Progenitor cell of endocrine pancreas (in vitro differentiated cells): ENCODE measurements at regions not wholly inside any gene's neighbourhood (a gene's known extent, or its start where the extent isn't known, plus 50 kb on each side); places are given as distances from the start of the nearest gene placed in this dataset.

ENCODE experiments used
- DNase-seq: peaks from one replicate; pipeline ENCODE4 v3.0.0; 2021; ENCODE audit warnings: low spot score; ENCODE audit not compliant: unreplicated experiment
- H3K27ac Mint-ChIP-seq: 2 replicates; pipeline ENCODE4 v1.8.0; 2021; ENCODE audit warnings: mild to moderate bottlenecking, moderate library complexity, mixed read lengths
- H3K27me3 Mint-ChIP-seq: 2 replicates; pipeline ENCODE4 v1.8.0; 2021; ENCODE audit warnings: mixed read lengths
- H3K36me3 Mint-ChIP-seq: 2 replicates; pipeline ENCODE4 v1.8.0; 2022; ENCODE audit warnings: mixed read lengths; ENCODE audit not compliant: insufficient read depth
- H3K4me1 Mint-ChIP-seq: 2 replicates; pipeline ENCODE4 v1.8.0; 2021; ENCODE audit warnings: low read depth, mixed read lengths
- H3K4me3 Mint-ChIP-seq: 2 replicates; pipeline ENCODE4 v1.8.0; 2021; ENCODE audit warnings: low read depth, mild to moderate bottlenecking, moderate library complexity, mixed read lengths
- H3K9me3 Mint-ChIP-seq: 2 replicates; pipeline ENCODE4 v1.8.0; 2021; ENCODE audit warnings: low read depth, mixed read lengths
- CTCF ChIP-seq: fragments of 200-600 bp; sonication (generic); IDR thresholded peaks from one replicate; pipeline ENCODE4 v1.5.0; 2021; ENCODE audit warnings: antibody characterized with exemption, mild to moderate bottlenecking; ENCODE audit not compliant: unreplicated experiment

DNA sequence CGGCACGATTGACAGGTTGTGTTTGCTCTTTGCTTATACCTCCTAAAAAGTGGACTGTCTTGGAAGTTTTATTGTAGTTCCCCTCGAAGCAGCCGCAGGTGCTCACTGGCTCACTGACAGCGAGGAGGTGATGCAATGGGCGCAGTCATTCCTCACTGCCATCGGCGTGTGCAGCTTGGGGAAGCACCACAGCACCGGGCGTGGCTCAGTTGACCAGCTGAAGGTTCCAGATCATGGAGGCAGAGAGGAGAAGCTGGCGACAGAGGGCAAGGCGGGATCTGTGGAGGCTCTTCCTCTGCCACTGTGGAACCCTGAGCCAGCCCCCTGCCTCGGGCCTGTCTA is 72.1 kb upstream of the TNRC6C start:
- H3K27ac Mint-ChIP-seq: no peak overlapping the region
- no peak for DNase-seq
- peaks cover 5% of the 10 kb centered on the region for H3K4me1 Mint-ChIP-seq
- no peak overlapping the region for H3K4me3 Mint-ChIP-seq
- no peaks in the 10 kb centered on the region for H3K36me3 Mint-ChIP-seq
- H3K27me3 Mint-ChIP-seq: peaks cover 79% of the 10 kb centered on the region
- no peak for TF ChIP-seq CTCF
- H3K9me3 Mint-ChIP-seq: no peaks in the 10 kb centered on the region

DNA sequence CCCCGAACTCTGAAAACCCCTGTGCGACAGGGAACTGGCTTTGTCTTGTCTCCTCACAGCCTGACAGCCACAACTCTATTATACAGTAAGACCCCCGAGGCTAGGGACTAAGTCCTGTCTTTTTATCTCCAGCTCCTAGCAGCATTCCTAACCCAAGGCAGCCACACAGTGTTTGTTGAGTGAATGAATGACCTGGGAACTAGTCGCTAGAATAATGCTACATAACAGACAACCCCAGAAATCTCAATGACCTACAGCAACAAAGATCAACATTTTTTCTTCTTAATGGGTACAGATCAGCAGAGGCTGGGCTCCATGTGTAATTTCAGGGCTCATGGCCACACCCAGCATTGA is 71.4 kb upstream of the TNRC6C start:
- Mint-ChIP-seq H3K4me1 (peaks cover 5% of the 10 kb centered on the region), H3K27ac (no peak overlapping the region), H3K36me3 (no peaks in the 10 kb centered on the region), H3K9me3 (no peaks in the 10 kb centered on the region), H3K4me3 (peak overlapping the region; percentile 60), H3K27me3 (peaks cover 78% of the 10 kb centered on the region)
- no peak for DNase-seq
- no peak for TF ChIP-seq CTCF

GRCh38 chr17:77887464-77888241 is 70.8 kb upstream of the TNRC6C start:
- Mint-ChIP-seq H3K27me3 (peaks cover 72% of the 10 kb centered on the region), H3K4me3 (peak overlapping the region; percentile 60), H3K4me1 (peaks cover 5% of the 10 kb centered on the region), H3K9me3 (no peaks in the 10 kb centered on the region), H3K27ac (no peak overlapping the region), H3K36me3 (no peaks in the 10 kb centered on the region)
- TF ChIP-seq CTCF: no peak
- DNase-seq: no peak

DNA sequence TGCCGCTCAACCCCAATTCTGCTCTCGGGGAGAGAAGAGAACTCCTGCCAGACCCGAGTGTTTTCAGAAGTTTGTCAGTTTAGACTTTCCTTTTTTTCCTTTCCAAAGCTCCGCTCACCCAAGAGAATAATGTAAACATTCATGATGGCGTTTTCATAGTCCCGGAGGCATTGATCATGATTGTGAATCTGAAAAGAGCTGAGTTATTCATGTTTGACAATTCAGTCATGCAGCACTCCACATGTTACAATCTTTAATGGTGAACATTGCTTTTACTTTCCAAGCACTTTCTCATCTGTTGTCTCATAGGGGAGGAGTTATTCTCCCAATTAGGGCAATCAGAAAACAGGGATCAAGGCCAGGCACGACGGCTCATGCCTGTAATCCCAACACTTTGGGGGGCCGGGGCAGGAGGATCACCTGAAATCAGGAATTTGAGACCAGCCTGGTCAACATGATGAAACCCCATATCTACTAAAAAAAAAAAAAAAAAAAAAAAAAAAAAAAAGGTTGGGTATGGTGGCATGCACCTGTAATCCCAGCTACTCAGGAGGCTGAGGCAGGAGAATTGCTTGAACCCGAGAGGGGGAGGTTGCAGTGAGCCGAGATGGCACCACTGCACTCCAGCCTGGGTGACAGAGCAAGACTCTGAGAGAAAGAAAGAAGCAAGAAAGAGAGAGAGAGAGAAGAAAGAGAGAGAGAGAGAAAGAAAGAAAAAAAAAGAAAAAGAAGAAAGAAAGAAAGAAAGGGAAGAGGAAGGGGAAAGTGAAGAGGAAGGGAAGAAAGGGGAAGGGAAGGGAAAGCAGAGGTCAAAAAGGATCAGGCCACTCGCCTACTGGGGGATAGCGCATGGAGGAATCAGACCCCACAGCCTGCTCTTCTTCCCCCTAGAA is 70.0 kb upstream of the TNRC6C start:
- Mint-ChIP-seq H3K4me1 (peaks cover 5% of the 10 kb centered on the region), H3K9me3 (no peaks in the 10 kb centered on the region), H3K4me3 (peak overlapping the region; percentile 60), H3K27me3 (peaks cover 73% of the 10 kb centered on the region), H3K27ac (no peak overlapping the region), H3K36me3 (no peaks in the 10 kb centered on the region)
- TF ChIP-seq CTCF: no peak
- no peak for DNase-seq

DNA sequence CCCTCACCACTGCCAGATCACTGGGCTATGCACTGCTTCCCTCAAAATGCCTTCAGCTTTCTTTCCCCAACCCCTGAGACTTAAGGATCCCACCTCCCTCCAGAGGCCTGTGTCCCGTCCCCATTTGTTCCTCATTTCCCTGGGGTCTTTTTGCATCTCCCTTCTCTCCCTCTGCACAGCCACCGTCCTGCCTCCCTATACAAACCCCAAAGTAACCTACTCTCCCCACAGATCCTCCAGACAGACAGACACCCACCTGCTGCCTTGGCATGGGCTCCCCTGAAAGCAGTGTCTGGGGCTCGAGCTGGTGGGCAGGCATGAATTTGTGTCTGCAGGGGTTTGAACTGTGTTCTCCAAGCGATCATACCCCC is 69.4 kb upstream of the TNRC6C start:
- Mint-ChIP-seq H3K36me3 (no peaks in the 10 kb centered on the region), H3K4me1 (peaks cover 5% of the 10 kb centered on the region), H3K9me3 (no peaks in the 10 kb centered on the region), H3K4me3 (no peak overlapping the region), H3K27ac (no peak overlapping the region), H3K27me3 (peaks cover 67% of the 10 kb centered on the region)
- no peak for DNase-seq
- no peak for TF ChIP-seq CTCF
